GM23248 (cell line): ENCODE measurements at regions not wholly inside any gene's neighbourhood (a gene's known extent, or its start where the extent isn't known, plus 50 kb on each side); places are given as distances from the start of the nearest gene placed in this dataset.

Experiments
- DNase-seq: peaks from one replicate; pipeline ENCODE4 v3.0.0-alpha.2; 2015
- H2AFZ ChIP-seq: fragments of 200-600 bp; sonication (generic); 2 replicates; pipeline ENCODE4 v1.6.1; 2016; ENCODE audit warnings: antibody characterized with exemption
- H3F3A ChIP-seq: fragments of 200-600 bp; sonication (generic); 2 replicates; pipeline ENCODE4 v1.6.1; 2016; ENCODE audit warnings: mild to moderate bottlenecking, antibody characterized with exemption, mixed run types; ENCODE audit not compliant: insufficient read depth
- H3K27ac ChIP-seq: fragments of 200-600 bp; sonication (generic); 2 replicates; pipeline ENCODE4 v1.5.1; 2016; ENCODE audit warnings: mild to moderate bottlenecking
- H3K27me3 ChIP-seq: fragments of 200-600 bp; sonication (generic); replicated peaks from 2 replicates; pipeline ENCODE4 v1.6.1; 2016; ENCODE audit warnings: mild to moderate bottlenecking; ENCODE audit not compliant: insufficient read depth
- H3K36me3 ChIP-seq: fragments of 200-600 bp; sonication (generic); 2 replicates; pipeline ENCODE4 v1.6.1; 2016; ENCODE audit warnings: low read depth, mild to moderate bottlenecking
- H3K4me1 ChIP-seq: fragments of 200-600 bp; sonication (generic); 2 replicates; pipeline ENCODE4 v1.6.1; 2016; ENCODE audit warnings: mild to moderate bottlenecking; ENCODE audit not compliant: insufficient read depth
- H3K4me2 ChIP-seq: fragments of 200-600 bp; sonication (generic); one replicate; pipeline ENCODE4 v1.6.1; 2016; ENCODE audit warnings: mild to moderate bottlenecking; ENCODE audit not compliant: unreplicated experiment
- H3K4me3 ChIP-seq: fragments of 200-600 bp; sonication (generic); 2 replicates; pipeline ENCODE4 v1.5.1; 2016; ENCODE audit warnings: mild to moderate bottlenecking
- H3K79me2 ChIP-seq: fragments of 200-600 bp; sonication (generic); 2 replicates; pipeline ENCODE4 v1.6.1; 2016; ENCODE audit warnings: mild to moderate bottlenecking; ENCODE audit not compliant: insufficient read depth
- H3K9ac ChIP-seq: fragments of 200-600 bp; sonication (generic); 2 replicates; pipeline ENCODE4 v1.6.1; 2016; ENCODE audit warnings: mild to moderate bottlenecking
- H3K9me2 ChIP-seq: fragments of 200-600 bp; sonication (generic); 2 replicates; pipeline ENCODE4 v1.6.1; 2016; ENCODE audit warnings: mixed run types, mild to moderate bottlenecking, moderate library complexity; ENCODE audit not compliant: insufficient read depth
- H3K9me3 ChIP-seq: fragments of 200-600 bp; sonication (generic); one replicate; pipeline ENCODE4 v1.6.1; 2017; ENCODE audit warnings: low read depth
- H4K20me1 ChIP-seq: fragments of 200-600 bp; sonication (generic); 2 replicates; pipeline ENCODE4 v1.6.0; 2016; ENCODE audit not compliant: insufficient read depth
- EZH2 ChIP-seq: fragments of 200-600 bp; sonication (generic); IDR thresholded peaks from 2 replicates; pipeline ENCODE4 v1.6.1; 2018; ENCODE audit warnings: antibody characterized with exemption, mild to moderate bottlenecking; ENCODE audit not compliant: insufficient read depth, poor library complexity, severe bottlenecking
- EZH2phosphoT487 ChIP-seq: fragments of 200-600 bp; sonication (generic); IDR thresholded peaks from 2 replicates; pipeline ENCODE4 v1.6.1; 2018; ENCODE audit warnings: antibody characterized with exemption, moderate library complexity, mild to moderate bottlenecking, low read depth; ENCODE audit not compliant: insufficient read depth
- WGBS, 2 experiments: methylation state at CpG; one replicate each; pipeline ENCODE4 v1.1.6; 2015 to 2017; ENCODE audit warnings: low lambda C conversion rate in 2 of 2, low coverage in 1 of 2; ENCODE audit errors: missing lambda C conversion rate in 2 of 2; 5-methylcytosine and 5-hydroxymethylcytosine counted together
- in situ Hi-C: fragments of 300-500 bp; cut with MboI; formaldehyde crosslinking; loops from 2 replicates; pipeline ENCODE4 v1.15.0; 2020

DNA sequence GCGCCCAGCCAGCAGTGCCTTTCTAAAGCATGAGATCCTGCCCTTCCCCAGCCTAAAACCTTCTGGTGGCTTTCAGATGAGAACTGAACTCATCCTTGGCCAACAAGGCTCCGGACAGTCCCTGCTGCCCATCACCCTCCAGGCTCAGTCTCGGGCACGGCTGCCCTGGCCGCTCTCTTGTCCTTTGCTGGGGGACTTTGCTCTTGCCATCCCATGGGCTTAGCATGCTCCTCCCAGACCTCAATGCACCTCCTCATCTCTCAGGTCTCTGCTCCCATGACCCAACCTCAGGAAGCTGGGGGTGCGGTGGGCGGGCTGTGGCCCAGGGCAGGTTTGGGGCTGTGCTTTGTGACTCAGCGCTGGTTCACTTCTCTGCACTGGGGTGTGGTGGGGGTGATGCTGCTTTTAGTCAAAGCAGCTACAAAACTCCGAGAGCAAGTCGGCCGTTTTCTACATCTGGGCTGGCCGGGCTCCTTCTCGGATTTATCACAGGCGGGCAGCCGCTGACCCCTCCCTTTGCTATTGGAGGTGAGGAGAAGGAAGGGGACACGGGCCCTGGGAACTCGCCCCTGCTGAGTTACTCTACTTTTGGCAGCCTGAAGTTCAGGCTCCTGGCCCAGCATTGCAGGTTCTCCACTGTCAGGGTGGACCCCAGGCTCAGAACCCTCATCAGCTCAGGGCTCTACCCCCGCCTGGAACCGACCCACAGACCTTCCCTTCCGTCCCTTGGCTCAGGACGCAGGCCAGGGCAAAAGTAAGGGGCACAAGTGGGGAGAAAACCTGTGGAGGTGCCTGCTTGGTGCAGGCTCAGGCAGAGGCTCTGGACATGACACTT lies 90.6 kb upstream of the TAF1B start:
- TF ChIP-seq EZH2phosphoT487 (no peak), EZH2 (no peak)
- peaks cover 26% of the 10 kb centered on the region for H3K4me1 ChIP-seq

GRCh38 chr2:9753276-9753600 lies 90.0 kb upstream of the TAF1B start:
- H3K4me3 ChIP-seq: peak overlapping the region; percentile 67
- DNase-seq: peak; percentile 98
- peaks cover 32% of the 10 kb centered on the region for H3K4me1 ChIP-seq
- H3K9me3 ChIP-seq: no peaks in the 10 kb centered on the region
- no peaks in the 10 kb centered on the region for H3K9me2 ChIP-seq
- H3K79me2 ChIP-seq: no peaks in the 10 kb centered on the region
- in situ Hi-C loops: no loop called here
- WGBS, 2 experiments: 1 to 3% methylated on average over 9 of the region's 9 CpGs
- no peaks in the 10 kb centered on the region for H3K36me3 ChIP-seq
- no peaks in the 10 kb centered on the region for H4K20me1 ChIP-seq
- H3K4me2 ChIP-seq: peak overlapping the region; percentile 89
- H3K27me3 ChIP-seq: no peaks in the 10 kb centered on the region
- H3K27ac ChIP-seq: peak overlapping the region; percentile 98
- H3K9ac ChIP-seq: peak overlapping the region; percentile 92
- peaks cover 3% of the 10 kb centered on the region; the same call in 1 of the 2 replicates for H3F3A ChIP-seq
- TF ChIP-seq EZH2phosphoT487 (no peak), EZH2 (no peak)
- peak overlapping the region; percentile 59 for H2AFZ ChIP-seq

More for the DNA sequence above, 90.6 kb upstream of the TAF1B start:
- H3K79me2 ChIP-seq: no peaks in the 10 kb centered on the region
- DNase-seq: peak; percentile 96
- H3K9ac ChIP-seq: peak overlapping the region; percentile 92
- H3K4me3 ChIP-seq: peak overlapping the region; percentile 67
- H2AFZ ChIP-seq: peak overlapping the region; percentile 59
- H3K27me3 ChIP-seq: no peaks in the 10 kb centered on the region
- peaks cover 3% of the 10 kb centered on the region; the same call in 1 of the 2 replicates for H3F3A ChIP-seq
- H3K4me2 ChIP-seq: peak overlapping the region; percentile 89
- no peaks in the 10 kb centered on the region for H3K9me2 ChIP-seq
- H3K27ac ChIP-seq: peak overlapping the region; percentile 98
- in situ Hi-C loops: no loop called here
- H3K36me3 ChIP-seq: no peaks in the 10 kb centered on the region
- H3K9me3 ChIP-seq: no peaks in the 10 kb centered on the region
- WGBS, 2 experiments: 13 to 19% methylated on average over 21 of the region's 21 CpGs
- H4K20me1 ChIP-seq: no peaks in the 10 kb centered on the region

DNA sequence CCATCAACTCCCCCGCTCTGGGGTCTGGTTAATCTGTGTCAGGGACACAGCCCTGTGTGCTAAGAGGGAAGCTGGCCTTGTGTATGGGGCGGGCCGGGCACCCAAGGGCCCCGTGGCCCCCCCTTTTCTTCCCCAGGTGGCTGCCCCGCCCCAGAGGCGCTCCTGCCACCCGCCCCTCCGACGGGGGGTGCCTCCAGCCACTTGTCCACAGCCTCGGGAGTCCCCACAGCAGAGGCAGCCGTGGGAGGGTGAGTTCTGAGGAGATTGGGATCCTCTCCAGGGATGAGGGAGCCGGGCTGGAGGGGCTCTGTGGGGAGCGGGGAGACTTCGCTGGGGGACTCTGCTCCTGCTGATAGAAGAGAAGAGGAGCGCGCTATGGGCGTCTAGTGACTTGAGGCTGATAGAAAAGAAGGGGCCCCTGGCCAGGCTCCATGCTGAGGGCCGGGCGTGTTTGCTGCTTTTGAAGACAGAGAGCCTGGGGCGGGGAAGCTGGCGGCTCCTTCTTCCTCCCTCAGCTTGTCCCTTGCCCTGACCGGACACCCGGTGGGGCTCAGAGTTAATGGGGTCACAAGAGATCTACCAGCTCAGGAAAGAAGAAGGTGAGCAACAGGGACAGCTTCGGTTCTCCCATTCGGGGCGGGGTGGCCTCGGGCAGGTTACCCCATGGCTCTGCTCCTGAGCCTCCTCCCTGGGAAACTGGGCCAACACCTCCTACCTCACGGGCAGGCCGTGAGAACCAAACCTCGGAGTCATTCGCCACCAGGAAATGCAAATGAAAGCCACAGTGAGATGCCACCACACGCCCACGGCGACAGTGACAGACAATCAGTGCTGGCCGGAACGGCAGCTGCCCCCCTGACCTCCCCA lies 89.4 kb upstream of the TAF1B start:
- TF ChIP-seq EZH2: no peak
- TF ChIP-seq EZH2phosphoT487: no peak
- H3K9ac ChIP-seq: peak overlapping the region; percentile 92

GRCh38 chr2:9754532-9754887 lies 88.8 kb upstream of the TAF1B start:
- H3F3A ChIP-seq: peaks cover 4% of the 10 kb centered on the region; the same call in 1 of the 2 replicates
- in situ Hi-C loops: no loop called here
- no peak overlapping the region for H3K4me3 ChIP-seq
- no peak for DNase-seq
- H3K4me2 ChIP-seq: no peak overlapping the region
- no peaks in the 10 kb centered on the region for H3K9me3 ChIP-seq
- H3K4me1 ChIP-seq: peaks cover 32% of the 10 kb centered on the region
- no peaks in the 10 kb centered on the region for H4K20me1 ChIP-seq
- H3K9ac ChIP-seq: no peak overlapping the region
- no peaks in the 10 kb centered on the region for H3K9me2 ChIP-seq
- no peak for TF ChIP-seq EZH2
- TF ChIP-seq EZH2phosphoT487: no peak
- H3K27me3 ChIP-seq: no peaks in the 10 kb centered on the region
- no peak overlapping the region for H2AFZ ChIP-seq
- no peaks in the 10 kb centered on the region for H3K36me3 ChIP-seq
- 84 to 88% methylated on average over 6 of the region's 6 CpGs for WGBS, 2 experiments
- H3K27ac ChIP-seq: no peak overlapping the region
- no peaks in the 10 kb centered on the region for H3K79me2 ChIP-seq

More for the DNA sequence above, 89.4 kb upstream of the TAF1B start:
- Histone ChIP-seq H3K79me2 (no peaks in the 10 kb centered on the region), H4K20me1 (no peaks in the 10 kb centered on the region), H3K4me1 (peaks cover 32% of the 10 kb centered on the region), H3K27ac (peak overlapping the region; percentile 98), H3K9me2 (no peaks in the 10 kb centered on the region), H3K36me3 (no peaks in the 10 kb centered on the region), H3K4me3 (no peak overlapping the region), H3F3A (peaks cover 3% of the 10 kb centered on the region; the same call in 1 of the 2 replicates), H3K4me2 (peak overlapping the region; percentile 39), H3K9me3 (no peaks in the 10 kb centered on the region), H2AFZ (peak overlapping the region; percentile 59), H3K27me3 (no peaks in the 10 kb centered on the region)
- 78 to 80% methylated on average over 26 to 36 of the region's 36 CpGs for WGBS, 2 experiments
- no peak for DNase-seq
- in situ Hi-C loops: no loop called here
